Immature natural killer cell (primary cell): ENCODE measurements at regions not wholly inside any gene's neighbourhood (a gene's known extent, or its start where the extent isn't known, plus 50 kb on each side); places are given as distances from the start of the nearest gene placed in this dataset.

ENCODE experiments used
- DNase-seq, 3 donors: peaks; one replicate each; pipeline ENCODE4 v3.0.0; 2022; ENCODE audit warnings: mixed read lengths in 1 of 3
- H3K27ac Mint-ChIP-seq, 6 donors: one replicate each; pipeline ENCODE4 v1.8.0; 2020; ENCODE audit warnings: mixed read lengths in 6 of 6, mild to moderate bottlenecking in 5 of 6, inconsistent platforms in 4 of 6, moderate library complexity in 3 of 6
- H3K27me3 Mint-ChIP-seq, 3 donors: one replicate each; pipeline ENCODE4 v1.8.0; 2020 to 2021; ENCODE audit warnings: low read depth in 3 of 3, mild to moderate bottlenecking in 3 of 3, mixed read lengths in 3 of 3, moderate library complexity in 3 of 3, inconsistent platforms in 1 of 3
- H3K36me3 Mint-ChIP-seq, 3 donors: one replicate each; pipeline ENCODE4 v1.8.0; 2020; ENCODE audit warnings: mixed read lengths in 3 of 3, inconsistent platforms in 2 of 3, mild to moderate bottlenecking in 2 of 3
- H3K4me1 Mint-ChIP-seq, 2 donors: one replicate each; pipeline ENCODE4 v1.8.0; 2020; ENCODE audit warnings: inconsistent platforms in 2 of 2, mild to moderate bottlenecking in 2 of 2, mixed read lengths in 2 of 2, moderate library complexity in 1 of 2
- H3K4me3 Mint-ChIP-seq, 5 donors: one replicate each; pipeline ENCODE4 v1.8.0; 2020; ENCODE audit warnings: mild to moderate bottlenecking in 5 of 5, mixed read lengths in 5 of 5, inconsistent platforms in 3 of 5, moderate library complexity in 3 of 5
- H3K9me3 Mint-ChIP-seq, 6 donors: one replicate each; pipeline ENCODE4 v1.8.0; 2020; ENCODE audit warnings: mild to moderate bottlenecking in 6 of 6, mixed read lengths in 6 of 6, inconsistent platforms in 4 of 6, moderate library complexity in 3 of 6

- DNase-seq, result no peak
- Mint-ChIP-seq H3K4me1 (no peaks in the 10 kb centered on the region), H3K27me3 (peaks cover 0 to 4% (median 3%) of the 10 kb centered on the region in 3 donors), H3K36me3 (no peaks in the 10 kb centered on the region), H3K4me3 (no peak overlapping the region), H3K9me3 (no peaks in the 10 kb centered on the region), H3K27ac (no peak overlapping the region)
Measured at GRCh38 chr10:131517781-131518180, 206.3 kb upstream of the TCERG1L start.

- Mint-ChIP-seq H3K4me3 (no peak overlapping the region), H3K36me3 (no peaks in the 10 kb centered on the region), H3K9me3 (no peaks in the 10 kb centered on the region), H3K27ac (no peak overlapping the region), H3K4me1 (no peaks in the 10 kb centered on the region), H3K27me3 (peaks cover 2 to 4% (median 3%) of the 10 kb centered on the region in 3 donors)
- DNase-seq, result no peak
Measured at GRCh38 chr10:131519723-131520605, 208.4 kb upstream of the TCERG1L start.

- H3K9me3 Mint-ChIP-seq, result no peaks in the 10 kb centered on the region
- peaks cover 1 to 4% (median 2%) of the 10 kb centered on the region in 3 donors for H3K27me3 Mint-ChIP-seq
- no peaks in the 10 kb centered on the region for H3K36me3 Mint-ChIP-seq
- no peak overlapping the region for H3K27ac Mint-ChIP-seq
- DNase-seq, result no peak
- H3K4me3 Mint-ChIP-seq, result no peak overlapping the region
- H3K4me1 Mint-ChIP-seq, result no peaks in the 10 kb centered on the region
Measured at GRCh38 chr10:131531265-131532190, 220.0 kb upstream of the TCERG1L start.

GRCh38 chr10:131532291-131532690 is 220.8 kb upstream of the TCERG1L start:
- Mint-ChIP-seq H3K4me3 (no peak overlapping the region), H3K4me1 (no peaks in the 10 kb centered on the region), H3K9me3 (no peaks in the 10 kb centered on the region), H3K36me3 (no peaks in the 10 kb centered on the region), H3K27ac (no peak overlapping the region), H3K27me3 (peaks cover 0 to 4% (median 2%) of the 10 kb centered on the region in 3 donors)
- DNase-seq, result no peak

GRCh38 chr10:131532745-131533341 is 221.3 kb upstream of the TCERG1L start:
- Mint-ChIP-seq H3K27ac (no peak overlapping the region), H3K9me3 (no peaks in the 10 kb centered on the region), H3K27me3 (peaks cover 0 to 4% (median 2%) of the 10 kb centered on the region in 3 donors), H3K36me3 (no peaks in the 10 kb centered on the region), H3K4me1 (no peaks in the 10 kb centered on the region), H3K4me3 (no peak overlapping the region)
- no peak for DNase-seq

- no peaks in the 10 kb centered on the region for H3K4me1 Mint-ChIP-seq
- H3K36me3 Mint-ChIP-seq, result no peaks in the 10 kb centered on the region
- H3K27ac Mint-ChIP-seq, result no peak overlapping the region
- no peaks in the 10 kb centered on the region for H3K9me3 Mint-ChIP-seq
- no peak overlapping the region for H3K4me3 Mint-ChIP-seq
- DNase-seq, result no peak
- peaks cover 1 to 4% (median 1%) of the 10 kb centered on the region in 3 donors for H3K27me3 Mint-ChIP-seq
Measured at GRCh38 chr10:131533846-131534526, 222.5 kb upstream of the TCERG1L start.

- Mint-ChIP-seq H3K4me1 (no peaks in the 10 kb centered on the region), H3K27ac (no peak overlapping the region), H3K27me3 (peaks cover 1 to 4% (median 1%) of the 10 kb centered on the region in 3 donors), H3K36me3 (no peaks in the 10 kb centered on the region), H3K9me3 (no peaks in the 10 kb centered on the region), H3K4me3 (no peak overlapping the region)
- no peak for DNase-seq
Measured at GRCh38 chr10:131534836-131535235, 223.3 kb upstream of the TCERG1L start.

- DNase-seq, result no peak
- Mint-ChIP-seq H3K4me3 (no peak overlapping the region), H3K4me1 (no peaks in the 10 kb centered on the region), H3K27me3 (peaks cover 1 to 7% (median 5%) of the 10 kb centered on the region in 3 donors), H3K9me3 (no peaks in the 10 kb centered on the region), H3K27ac (no peak overlapping the region), H3K36me3 (no peaks in the 10 kb centered on the region)
Measured at GRCh38 chr10:131536676-131537075, 225.2 kb upstream of the TCERG1L start.

GRCh38 chr10:131537281-131537680 is 225.8 kb upstream of the TCERG1L start:
- H3K4me1 Mint-ChIP-seq, result no peaks in the 10 kb centered on the region
- peaks cover 1 to 7% (median 5%) of the 10 kb centered on the region in 3 donors for H3K27me3 Mint-ChIP-seq
- no peaks in the 10 kb centered on the region for H3K36me3 Mint-ChIP-seq
- no peak overlapping the region for H3K4me3 Mint-ChIP-seq
- DNase-seq, result no peak
- H3K27ac Mint-ChIP-seq, result no peak overlapping the region
- no peaks in the 10 kb centered on the region for H3K9me3 Mint-ChIP-seq

GRCh38 chr10:131544495-131544894 is 233.0 kb upstream of the TCERG1L start:
- Mint-ChIP-seq H3K4me1 (no peaks in the 10 kb centered on the region), H3K9me3 (no peaks in the 10 kb centered on the region), H3K27me3 (peaks cover 4 to 7% (median 6%) of the 10 kb centered on the region in 3 donors), H3K36me3 (no peaks in the 10 kb centered on the region), H3K4me3 (no peak overlapping the region), H3K27ac (no peak overlapping the region)
- DNase-seq, result no peak

GRCh38 chr10:131546086-131546810 is 234.7 kb upstream of the TCERG1L start:
- H3K27ac Mint-ChIP-seq, result no peak overlapping the region
- H3K36me3 Mint-ChIP-seq, result no peaks in the 10 kb centered on the region
- no peak for DNase-seq
- no peaks in the 10 kb centered on the region for H3K4me1 Mint-ChIP-seq
- H3K9me3 Mint-ChIP-seq, result no peaks in the 10 kb centered on the region
- H3K27me3 Mint-ChIP-seq, result peaks cover 4 to 6% (median 4%) of the 10 kb centered on the region in 3 donors
- H3K4me3 Mint-ChIP-seq, result no peak overlapping the region

GRCh38 chr10:131547129-131547799 is 235.7 kb upstream of the TCERG1L start:
- DNase-seq, result no peak
- Mint-ChIP-seq H3K27ac (no peak overlapping the region), H3K27me3 (peaks cover 1 to 6% (median 4%) of the 10 kb centered on the region in 3 donors), H3K36me3 (no peaks in the 10 kb centered on the region), H3K9me3 (no peaks in the 10 kb centered on the region), H3K4me1 (no peaks in the 10 kb centered on the region), H3K4me3 (no peak overlapping the region)
